HG03565 (cell line): ENCODE measurements at regions not wholly inside any gene's neighbourhood (a gene's known extent, or its start where the extent isn't known, plus 50 kb on each side); places are given as distances from the start of the nearest gene placed in this dataset.
"Not testable (repeated sequence)": the region's sequence is repeated elsewhere in the genome, so short reads cannot be mapped to it uniquely, and the experiment has no call there.

Source experiments
- ATAC-seq: cut with Tn5 transposase; IDR thresholded peaks from one replicate; pipeline ENCODE4 v1.9.1; 2021; ENCODE audit warnings: mild to moderate bottlenecking, moderate library complexity; ENCODE audit not compliant: unreplicated experiment

- no peak for ATAC-seq
Measured at GRCh38 chr7:54888734-54889082, 129.7 kb upstream of the SEC61G start.

GRCh38 chr7:54897891-54898290, 120.9 kb upstream of the EGFR start:
- ATAC-seq: no peak

GRCh38 chr7:54898659-54899340, 120.0 kb upstream of the EGFR start:
- ATAC-seq: no peak

- ATAC-seq: no peak
Measured at GRCh38 chr7:54901840-54902239, 117.0 kb upstream of the EGFR start.

GRCh38 chr7:54904130-54904529, 114.7 kb upstream of the EGFR start:
- ATAC-seq: no peak

GRCh38 chr7:54904986-54905385, 113.8 kb upstream of the EGFR start:
- no peak for ATAC-seq

GRCh38 chr7:54906963-54907362, 111.9 kb upstream of the EGFR start:
- no peak for ATAC-seq

GRCh38 chr7:54907981-54908380, 110.8 kb upstream of the EGFR start:
- ATAC-seq: no peak

GRCh38 chr7:54908760-54909438, 109.9 kb upstream of the EGFR start:
- no peak for ATAC-seq

GRCh38 chr7:54915870-54916598, 102.8 kb upstream of the EGFR start:
- no peak for ATAC-seq

- ATAC-seq: no peak
Measured at GRCh38 chr7:54917613-54918391, 101.0 kb upstream of the EGFR start.

- no peak for ATAC-seq
Measured at GRCh38 chr7:54921116-54921515, 97.7 kb upstream of the EGFR start.

GRCh38 chr7:54931532-54931931, 87.3 kb upstream of the EGFR start:
- no peak for ATAC-seq

- no peak for ATAC-seq
Measured at GRCh38 chr7:54932818-54933543, 85.8 kb upstream of the EGFR start.

GRCh38 chr7:54933643-54934042, 85.2 kb upstream of the EGFR start:
- ATAC-seq: no peak

- no peak for ATAC-seq
Measured at GRCh38 chr7:54940748-54941147, 78.1 kb upstream of the EGFR start.

- no peak for ATAC-seq
Measured at GRCh38 chr7:54944179-54944578, 74.6 kb upstream of the EGFR start.

- no peak for ATAC-seq
Measured at GRCh38 chr7:54946271-54946670, 72.5 kb upstream of the EGFR start.

GRCh38 chr7:54946764-54947163, 72.1 kb upstream of the EGFR start:
- ATAC-seq: no peak

- no peak for ATAC-seq
Measured at GRCh38 chr7:54947266-54947665, 71.6 kb upstream of the EGFR start.

- ATAC-seq: not testable (repeated sequence)
Measured at GRCh38 chr7:54949514-54949913, 69.3 kb upstream of the EGFR start.
